ENCODE measurements at regions not wholly inside any gene's neighbourhood (a gene's known extent, or its start where the extent isn't known, plus 50 kb on each side); places are given as distances from the start of the nearest gene placed in this dataset.

- DNase-seq = no peak
- no peak for TF ChIP-seq GATA1 (IDR thresholded peaks at IDR 0.05; ENCODE audit: low read depth, low read length)
- no peak for TF ChIP-seq POLR2A (IDR thresholded peaks at IDR 0.05; ENCODE audit: low read length)
Measured at GRCh38 chrX:145553702-145554101, 263.9 kb upstream of the SLITRK2 start.

- DNase-seq = no peak
- TF ChIP-seq GATA1 (IDR thresholded peaks at IDR 0.05; ENCODE audit: low read depth, low read length) (no peak), POLR2A (IDR thresholded peaks at IDR 0.05; ENCODE audit: low read length) (no peak)
Measured at GRCh38 chrX:145563159-145563558, 254.5 kb upstream of the SLITRK2 start.

GRCh38 chrX:145609951-145610511, 207.6 kb upstream of the SLITRK2 start:
- no peak for TF ChIP-seq POLR2A (IDR thresholded peaks at IDR 0.05; ENCODE audit: low read length)
- no peak for TF ChIP-seq GATA1 (IDR thresholded peaks at IDR 0.05; ENCODE audit: low read depth, low read length)
- DNase-seq = no peak

GRCh38 chrX:145613894-145614293, 203.7 kb upstream of the SLITRK2 start:
- no peak for TF ChIP-seq GATA1 (IDR thresholded peaks at IDR 0.05; ENCODE audit: low read depth, low read length)
- TF ChIP-seq POLR2A (IDR thresholded peaks at IDR 0.05; ENCODE audit: low read length) = no peak
- no peak for DNase-seq

GRCh38 chrX:145620666-145621065, 197.0 kb upstream of the SLITRK2 start:
- no peak for DNase-seq
- TF ChIP-seq GATA1 (IDR thresholded peaks at IDR 0.05; ENCODE audit: low read depth, low read length) = no peak
- no peak for TF ChIP-seq POLR2A (IDR thresholded peaks at IDR 0.05; ENCODE audit: low read length)

GRCh38 chrX:145623453-145623852, 194.2 kb upstream of the SLITRK2 start:
- DNase-seq = no peak
- TF ChIP-seq POLR2A (IDR thresholded peaks at IDR 0.05; ENCODE audit: low read length) (no peak), GATA1 (IDR thresholded peaks at IDR 0.05; ENCODE audit: low read depth, low read length) (no peak)

- TF ChIP-seq POLR2A (IDR thresholded peaks at IDR 0.05; ENCODE audit: low read length) (no peak), GATA1 (IDR thresholded peaks at IDR 0.05; ENCODE audit: low read depth, low read length) (no peak)
- no peak for DNase-seq
Measured at GRCh38 chrX:145630081-145630480, 187.5 kb upstream of the SLITRK2 start.

- no peak for TF ChIP-seq GATA1 (IDR thresholded peaks at IDR 0.05; ENCODE audit: low read depth, low read length)
- TF ChIP-seq POLR2A (IDR thresholded peaks at IDR 0.05; ENCODE audit: low read length) = no peak
- DNase-seq = no peak
Measured at GRCh38 chrX:145630806-145631435, 186.7 kb upstream of the SLITRK2 start.

GRCh38 chrX:145631461-145631951, 186.1 kb upstream of the SLITRK2 start:
- TF ChIP-seq POLR2A (IDR thresholded peaks at IDR 0.05; ENCODE audit: low read length) (no peak), GATA1 (IDR thresholded peaks at IDR 0.05; ENCODE audit: low read depth, low read length) (no peak)
- no peak for DNase-seq

- no peak for TF ChIP-seq POLR2A (IDR thresholded peaks at IDR 0.05; ENCODE audit: low read length)
- TF ChIP-seq GATA1 (IDR thresholded peaks at IDR 0.05; ENCODE audit: low read depth, low read length) = no peak
- no peak for DNase-seq
Measured at GRCh38 chrX:145654486-145654885, 163.1 kb upstream of the SLITRK2 start.

GRCh38 chrX:145673841-145674240, 143.8 kb upstream of the SLITRK2 start:
- TF ChIP-seq POLR2A (IDR thresholded peaks at IDR 0.05; ENCODE audit: low read length) (no peak), GATA1 (IDR thresholded peaks at IDR 0.05; ENCODE audit: low read depth, low read length) (no peak)

GRCh38 chrX:145677109-145677817, 140.4 kb upstream of the SLITRK2 start:
- TF ChIP-seq GATA1 (IDR thresholded peaks at IDR 0.05; ENCODE audit: low read depth, low read length) = no peak
- no peak for TF ChIP-seq POLR2A (IDR thresholded peaks at IDR 0.05; ENCODE audit: low read length)
- no peak for DNase-seq

More at GRCh38 chrX:145673841-145674240, 143.8 kb upstream of the SLITRK2 start:
- DNase-seq = no peak

- TF ChIP-seq GATA1 (IDR thresholded peaks at IDR 0.05; ENCODE audit: low read depth, low read length) = no peak
- no peak for TF ChIP-seq POLR2A (IDR thresholded peaks at IDR 0.05; ENCODE audit: low read length)
- DNase-seq = no peak
Measured at GRCh38 chrX:145682518-145683298, 134.9 kb upstream of the SLITRK2 start.

- TF ChIP-seq GATA1 (IDR thresholded peaks at IDR 0.05; ENCODE audit: low read depth, low read length) (no peak), POLR2A (IDR thresholded peaks at IDR 0.05; ENCODE audit: low read length) (no peak)
- no peak for DNase-seq
Measured at GRCh38 chrX:145687146-145687545, 130.5 kb upstream of the SLITRK2 start.

All from erythroblast (primary cell).